KBM-7 (cell line): ENCODE measurements at regions not wholly inside any gene's neighbourhood (a gene's known extent, or its start where the extent isn't known, plus 50 kb on each side); places are given as distances from the start of the nearest gene placed in this dataset.

Source experiments
- DNase-seq: peaks from one replicate; pipeline ENCODE4 v3.0.0-alpha.2; 2015
- in situ Hi-C: fragments of 300-500 bp; cut with MboI; formaldehyde crosslinking; loops from 2 replicates; pipeline ENCODE4 v1.14.3; 2020; ENCODE audit warnings: low sequenced_read_pairs, low pct_unique_long_range_greater_than_20kb, mixed read lengths

DNA sequence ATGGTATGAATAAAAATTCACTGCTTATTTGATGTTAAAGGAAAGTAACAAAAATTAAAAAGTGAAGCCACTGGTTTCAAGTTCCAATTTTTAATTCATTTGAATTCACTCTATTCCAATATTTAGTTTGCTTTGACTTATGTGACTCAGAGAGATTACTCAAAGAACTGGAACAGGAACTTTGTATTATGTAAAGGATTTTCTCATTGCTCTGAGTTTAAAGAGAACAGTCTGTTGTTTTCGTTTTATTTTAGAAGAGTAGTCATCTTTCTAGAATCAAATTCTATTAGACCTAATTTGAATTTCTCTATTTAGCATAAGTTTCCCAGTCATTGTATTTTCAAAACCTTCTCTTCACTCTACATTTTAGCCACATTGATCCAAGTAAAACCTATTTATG, 300.1 kb upstream of the SLC8A1 start:
- no peak for DNase-seq
- in situ Hi-C loops, result no loop called here

GRCh38 chr2:40752796-40753195, 300.9 kb upstream of the SLC8A1 start:
- DNase-seq, result no peak
- in situ Hi-C loops, result no loop called here

DNA sequence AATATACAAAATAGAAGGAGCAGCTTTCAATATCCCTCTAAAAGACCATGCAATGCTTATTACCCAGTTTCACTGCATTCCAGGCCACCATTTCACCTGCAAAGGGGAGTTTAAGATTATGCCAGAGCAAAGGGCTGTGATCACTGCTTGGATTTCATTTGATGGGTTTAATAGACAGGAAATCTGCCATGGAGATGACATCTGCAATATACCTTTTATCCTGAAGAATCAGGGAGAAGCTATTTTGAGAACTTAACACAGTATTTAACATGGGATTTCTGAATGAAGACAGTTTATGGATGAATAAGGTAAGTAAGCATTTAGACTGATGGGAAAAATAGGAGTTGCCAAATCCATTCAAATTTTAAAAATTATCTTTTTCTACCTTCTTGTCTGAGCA, 303.0 kb upstream of the SLC8A1 start:
- in situ Hi-C loops, result no loop called here
- DNase-seq, result no peak

GRCh38 chr2:40758401-40759155, 306.7 kb upstream of the SLC8A1 start:
- DNase-seq, result no peak
- in situ Hi-C loops, result no loop called here

DNA sequence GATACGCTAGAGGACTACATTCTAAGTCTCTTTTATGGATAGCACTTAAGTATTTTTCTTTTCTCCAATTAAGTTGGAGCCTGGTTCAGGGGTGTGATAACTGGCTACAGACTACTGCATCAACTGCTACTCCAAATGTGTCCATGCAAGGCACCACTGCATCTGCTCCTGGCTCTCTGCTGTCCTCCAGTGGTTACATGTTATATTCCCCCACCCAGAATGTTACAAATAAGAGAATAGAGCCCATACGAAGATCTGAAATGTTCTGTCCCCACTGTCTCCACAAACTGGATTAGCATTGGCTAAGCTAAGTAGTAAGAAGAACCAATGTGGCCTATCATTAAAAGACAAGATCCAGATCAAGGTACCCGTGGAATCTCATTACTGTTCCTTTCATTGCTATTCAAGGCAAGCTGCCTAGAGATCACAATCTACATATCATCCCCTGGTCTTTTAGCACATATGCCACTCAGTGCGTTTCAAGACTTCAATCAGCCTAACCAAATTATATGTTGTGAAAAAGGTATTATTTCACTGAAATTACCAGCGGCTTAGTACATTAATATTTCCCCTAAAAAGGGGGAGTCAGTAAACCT, 308.3 kb upstream of the SLC8A1 start:
- in situ Hi-C loops, result no loop called here
- DNase-seq, result peak; percentile 67

DNA sequence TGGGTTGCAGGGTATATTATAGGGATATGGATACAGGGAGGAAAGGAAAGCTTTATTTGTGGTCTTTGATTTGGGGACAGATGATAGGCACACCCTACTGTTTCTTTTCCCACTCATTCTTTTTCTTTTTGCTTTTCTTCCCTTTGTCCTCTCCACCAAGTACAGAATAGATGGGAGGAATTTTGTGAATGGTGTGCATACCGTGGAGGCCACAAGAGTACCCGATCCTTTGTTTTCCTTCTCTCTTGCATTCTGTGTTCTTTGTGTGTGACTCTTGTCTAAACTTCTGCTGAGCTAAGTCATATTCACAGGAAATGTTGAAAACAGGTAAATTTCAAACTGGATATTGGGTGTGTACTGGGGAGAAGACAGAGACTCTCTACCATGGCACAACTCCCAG, 321.4 kb upstream of the SLC8A1 start:
- in situ Hi-C loops, result no loop called here
- no peak for DNase-seq

- DNase-seq, result no peak
- in situ Hi-C loops, result no loop called here
Measured at GRCh38 chr2:40783704-40784103, 331.8 kb upstream of the SLC8A1 start.

GRCh38 chr2:40786636-40787035, 334.7 kb upstream of the SLC8A1 start:
- DNase-seq, result no peak
- in situ Hi-C loops, result no loop called here

DNA sequence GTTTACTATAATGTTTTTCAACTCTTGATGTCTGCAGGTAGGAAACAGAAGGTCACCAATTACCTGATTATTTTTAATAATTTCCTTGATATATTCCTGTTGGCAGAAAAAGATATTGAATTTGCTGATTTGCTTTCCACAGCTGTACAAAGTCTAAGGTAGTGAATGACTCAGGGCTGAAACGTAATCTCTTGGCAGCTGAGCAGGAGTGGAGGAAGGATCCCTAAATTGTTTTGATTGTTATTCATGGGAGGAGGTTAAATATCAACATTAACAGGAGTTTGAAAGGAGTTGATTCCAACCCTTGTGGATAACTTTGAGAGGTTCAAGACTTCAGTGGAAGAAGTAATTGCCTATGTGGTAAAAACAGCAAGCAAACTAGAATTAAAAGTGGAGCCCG, 345.2 kb upstream of the SLC8A1 start:
- DNase-seq, result no peak
- in situ Hi-C loops, result no loop called here

- no peak for DNase-seq
Measured at GRCh38 chr2:40803900-40804299, 352.0 kb upstream of the SLC8A1 start.

GRCh38 chr2:40809156-40809555, 357.3 kb upstream of the SLC8A1 start:
- no peak for DNase-seq
- in situ Hi-C loops, result no loop called here

More at GRCh38 chr2:40803900-40804299, 352.0 kb upstream of the SLC8A1 start:
- in situ Hi-C loops, result no loop called here

DNA sequence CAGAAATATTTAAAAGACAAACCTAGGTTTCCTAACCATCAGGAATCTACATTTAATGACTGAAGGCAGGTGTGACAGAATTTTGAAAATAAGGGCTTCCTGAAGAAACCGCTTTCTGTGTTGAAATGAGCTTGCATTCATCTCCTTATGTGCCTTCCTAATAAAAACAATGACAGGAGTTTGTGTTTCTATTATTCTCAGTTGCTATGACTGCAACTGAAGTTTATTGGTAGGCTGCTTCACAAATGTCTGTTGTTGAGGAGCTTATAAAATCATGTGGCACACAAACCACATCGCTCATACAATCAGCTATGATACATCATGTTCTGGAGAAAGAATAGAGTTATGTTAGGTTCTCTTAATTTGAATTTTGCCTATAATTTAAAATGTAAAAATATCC, 362.7 kb upstream of the SLC8A1 start:
- no peak for DNase-seq
- in situ Hi-C loops, result no loop called here

- no peak for DNase-seq
- in situ Hi-C loops, result no loop called here
Measured at GRCh38 chr2:40820319-40820718, 368.4 kb upstream of the SLC8A1 start.

- no peak for DNase-seq
- in situ Hi-C loops, result no loop called here
Measured at GRCh38 chr2:40823478-40823877, 371.6 kb upstream of the SLC8A1 start.

DNA sequence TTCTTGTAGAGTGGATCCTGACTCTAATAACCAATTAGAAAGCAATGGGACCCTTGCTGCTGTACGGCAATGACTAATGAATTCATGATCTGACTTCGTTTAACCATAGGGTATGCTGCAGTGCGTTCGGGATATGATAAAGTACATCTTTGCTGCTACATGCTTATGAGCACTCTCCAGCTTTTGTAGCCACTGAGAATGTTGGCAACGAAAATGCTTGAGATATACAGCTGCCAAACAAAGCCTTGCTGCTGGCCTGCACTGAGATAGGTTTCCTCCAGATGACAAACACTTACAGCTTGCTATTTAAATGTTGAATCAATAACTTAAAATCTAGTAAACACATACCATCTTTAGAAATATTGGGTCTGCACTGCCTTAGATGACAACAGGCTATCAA, 372.4 kb upstream of the SLC8A1 start:
- no peak for DNase-seq

GRCh38 chr2:40827392-40827791, 375.5 kb upstream of the SLC8A1 start:
- no peak for DNase-seq
- in situ Hi-C loops, result no loop called here

More for the DNA sequence above, 372.4 kb upstream of the SLC8A1 start:
- in situ Hi-C loops, result no loop called here

DNA sequence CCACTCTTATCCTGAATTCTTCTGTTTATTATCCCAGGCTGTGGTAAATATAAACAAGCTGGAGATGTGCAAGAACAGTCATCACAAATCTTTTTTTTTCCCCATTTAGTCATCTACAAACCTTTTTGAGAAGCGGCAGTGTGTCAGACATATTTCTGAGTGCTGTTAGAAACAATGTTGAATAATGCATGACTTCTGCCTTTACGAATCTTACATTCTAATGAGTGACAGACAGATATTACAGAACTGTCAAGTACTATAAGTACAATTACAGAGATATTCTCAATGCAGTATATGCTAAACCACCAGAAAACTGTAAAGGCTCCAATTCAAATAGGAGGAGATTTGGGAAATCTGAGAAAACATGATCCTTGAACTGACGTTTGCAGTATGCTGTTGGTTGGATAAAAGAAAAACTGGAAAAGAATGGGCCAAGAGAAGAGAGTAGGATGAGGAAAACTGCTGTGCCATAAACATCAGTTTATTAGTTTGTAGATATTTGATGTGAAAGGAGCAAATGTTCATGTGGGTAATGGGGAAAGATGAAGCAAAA, 379.5 kb upstream of the SLC8A1 start:
- no peak for DNase-seq
- in situ Hi-C loops, result no loop called here

- in situ Hi-C loops, result no loop called here
- DNase-seq, result no peak
Measured at GRCh38 chr2:40841856-40842255, 390.0 kb upstream of the SLC8A1 start.

- DNase-seq, result peak; percentile 10
Measured at GRCh38 chr2:40844353-40845277, 392.7 kb upstream of the SLC8A1 start.

GRCh38 chr2:40851661-40852060, 399.8 kb upstream of the SLC8A1 start:
- no peak for DNase-seq
- in situ Hi-C loops, result no loop called here

More at GRCh38 chr2:40844353-40845277, 392.7 kb upstream of the SLC8A1 start:
- in situ Hi-C loops, result no loop called here
